NCI-H146 (cell line): ENCODE measurements at regions not wholly inside any gene's neighbourhood (a gene's known extent, or its start where the extent isn't known, plus 50 kb on each side); places are given as distances from the start of the nearest gene placed in this dataset.

ENCODE experiments used
- DNase-seq: peaks from one replicate; lab custom pipeline; 2025; lab: John Stamatoyannopoulos, UW

DNA sequence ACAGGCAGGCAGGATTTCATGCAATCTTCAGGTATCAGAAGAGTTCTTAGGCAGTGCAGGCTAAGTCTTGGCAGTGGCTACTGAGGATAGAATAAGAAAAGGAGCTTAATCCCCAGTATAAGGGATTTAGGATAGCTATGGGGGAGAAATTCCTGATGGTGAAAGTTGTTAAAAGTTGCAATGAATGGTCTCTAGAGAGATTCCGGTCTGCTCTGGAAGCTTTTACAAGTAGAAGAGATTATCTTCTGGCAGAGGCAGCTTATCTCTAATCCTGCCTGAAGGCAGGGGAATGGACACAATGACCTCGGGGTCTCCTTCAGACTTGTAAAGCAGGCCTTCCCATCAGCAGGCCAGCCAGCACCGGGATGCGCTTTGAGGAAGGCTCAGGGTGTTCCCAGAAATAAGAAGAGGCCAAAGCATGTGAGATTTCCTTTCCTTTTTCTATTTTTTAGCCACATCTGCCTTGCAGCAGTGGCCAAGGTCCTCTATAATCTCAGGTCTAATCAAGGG is 253.9 kb upstream of the KLHL29 start:
- DNase-seq, result no peak

DNA sequence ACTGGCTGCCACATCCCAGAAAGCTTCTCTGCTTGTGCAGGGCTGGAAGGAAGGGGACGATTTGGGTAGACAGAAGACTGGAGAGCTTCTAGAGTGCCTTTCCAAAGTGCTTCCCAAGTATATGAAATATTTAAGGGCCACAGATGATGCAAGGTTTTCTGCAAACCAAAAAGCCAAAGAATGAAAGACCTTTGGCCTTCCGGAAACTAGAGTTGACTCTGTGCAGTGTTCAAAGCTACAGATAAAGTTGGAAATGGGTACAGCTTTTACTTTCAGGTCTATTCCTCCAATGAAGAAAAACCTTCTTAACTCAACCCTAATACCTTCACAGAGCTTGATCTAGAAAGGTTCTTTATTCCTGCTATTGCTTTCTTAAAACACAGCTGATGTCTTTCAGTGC is 253.0 kb upstream of the KLHL29 start:
- no peak for DNase-seq

DNA sequence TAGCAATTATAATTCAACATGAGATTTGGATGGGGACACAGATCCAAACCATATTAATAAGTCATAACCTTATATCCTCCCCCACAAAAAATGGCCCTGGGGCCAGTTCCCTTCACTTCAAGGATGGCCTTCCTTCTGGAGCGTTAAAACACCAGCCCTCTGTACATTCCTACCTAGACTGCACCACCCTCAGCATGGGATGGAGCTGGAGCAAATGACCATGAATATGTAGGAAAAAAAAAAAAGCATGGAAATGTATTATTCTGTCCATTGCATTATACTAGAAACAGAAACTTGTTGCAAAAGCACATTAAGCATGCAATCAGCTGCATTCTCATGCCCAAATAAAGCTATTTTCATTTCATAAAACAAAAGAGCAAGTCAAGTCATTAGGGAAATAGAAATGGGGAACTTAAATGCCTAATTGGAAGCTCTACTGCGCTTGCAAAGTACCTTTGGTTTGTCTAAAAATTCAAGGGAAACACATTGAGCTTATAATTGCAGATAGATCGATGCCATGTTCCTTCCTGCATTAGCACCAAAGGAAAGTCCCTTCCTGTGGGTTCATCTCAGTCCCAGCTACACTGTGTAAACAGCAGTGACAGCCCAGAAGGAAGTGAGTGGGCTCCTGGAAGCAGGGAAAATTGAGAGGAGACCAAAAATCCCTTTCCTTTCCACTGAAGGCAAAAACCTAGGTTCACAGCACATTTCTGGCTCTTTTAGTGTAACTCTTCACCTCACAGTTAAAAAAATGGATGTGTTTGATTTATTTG is 252.0 kb upstream of the KLHL29 start:
- DNase-seq, result no peak

DNA sequence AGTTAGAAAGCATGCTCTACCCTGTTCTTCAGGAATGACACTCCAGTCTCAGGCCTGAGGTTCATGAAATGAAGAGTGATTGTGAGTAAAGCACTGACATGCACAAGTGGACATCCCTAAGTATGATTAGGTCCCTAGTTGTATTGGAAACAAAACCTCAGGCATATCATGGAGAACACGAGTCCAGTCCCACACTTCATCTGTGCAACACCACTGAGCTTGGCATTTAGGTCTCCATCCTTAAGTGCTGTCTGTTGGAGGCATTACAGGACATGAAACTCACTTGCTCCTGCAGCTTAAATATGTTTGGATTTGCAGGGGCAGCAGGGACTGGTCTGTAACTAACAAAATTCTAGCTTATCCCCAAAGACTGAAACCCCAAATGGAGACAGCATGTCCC is 250.3 kb upstream of the KLHL29 start:
- DNase-seq, result no peak

DNA sequence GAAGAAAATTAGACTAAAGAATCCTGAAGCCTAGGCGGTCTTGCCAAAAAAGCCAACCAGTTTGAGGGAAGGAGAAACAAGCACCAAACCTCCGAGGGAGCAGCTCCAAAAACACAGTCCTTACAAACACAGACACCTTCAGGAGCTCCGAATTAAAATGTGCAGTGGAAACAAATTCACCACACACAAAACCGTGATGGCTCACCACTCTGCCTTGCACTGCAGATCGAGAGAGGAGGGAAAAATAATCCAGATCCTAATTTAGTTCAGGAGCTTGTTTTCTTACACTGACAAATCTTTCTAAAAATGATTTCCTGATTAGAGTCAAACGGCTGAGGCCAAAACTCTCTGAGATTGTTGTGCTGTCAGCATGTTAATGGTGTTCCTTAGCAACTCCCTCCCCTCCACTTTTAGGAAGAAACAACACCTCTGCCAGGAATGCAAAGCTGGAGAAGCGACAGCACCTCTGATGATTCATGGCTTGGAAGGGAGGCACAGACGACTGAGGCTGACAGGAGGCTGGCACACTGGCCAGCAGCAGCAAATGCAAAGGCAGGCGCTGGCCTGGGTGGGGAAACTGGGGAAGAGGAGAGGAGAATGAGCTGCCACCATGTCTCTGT is 249.4 kb upstream of the KLHL29 start:
- DNase-seq, result no peak

DNA sequence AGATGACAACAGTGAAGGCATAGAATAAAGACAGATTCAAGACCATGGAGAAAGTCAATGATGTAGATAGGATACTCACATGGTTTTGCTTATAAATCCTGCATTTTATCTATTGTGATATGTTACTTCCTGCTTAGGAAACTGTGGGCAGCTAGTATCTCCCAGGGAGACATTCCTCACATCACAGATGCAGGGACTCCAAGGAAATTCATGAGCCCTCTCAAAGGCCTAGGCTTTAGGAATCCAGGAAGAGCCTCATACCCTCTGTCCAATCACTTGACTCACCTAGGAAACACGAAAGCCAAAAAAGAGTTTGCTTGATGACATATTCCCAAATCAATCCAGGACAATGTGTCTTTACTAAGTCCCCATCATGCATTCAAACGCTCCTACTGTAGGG is 247.8 kb upstream of the KLHL29 start:
- no peak for DNase-seq

DNA sequence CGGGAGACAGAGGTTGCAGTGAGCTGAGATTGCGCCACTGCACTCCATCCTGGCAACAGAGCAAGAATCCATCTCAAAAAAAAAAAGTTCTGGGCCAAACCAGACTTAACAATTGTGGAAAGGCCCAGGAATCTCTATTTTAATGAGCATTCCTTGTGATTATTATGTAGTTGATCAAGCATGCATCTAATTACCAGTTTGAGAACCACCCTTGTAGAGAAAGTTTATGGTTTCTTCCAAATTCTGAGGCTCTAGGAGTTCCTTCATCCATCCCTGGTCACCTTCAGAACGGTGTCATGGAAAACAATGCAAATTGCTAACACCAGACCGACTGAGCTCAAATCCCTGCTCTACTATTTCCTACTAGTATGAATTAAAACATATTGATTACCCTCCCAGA is 246.3 kb upstream of the KLHL29 start:
- no peak for DNase-seq

DNA sequence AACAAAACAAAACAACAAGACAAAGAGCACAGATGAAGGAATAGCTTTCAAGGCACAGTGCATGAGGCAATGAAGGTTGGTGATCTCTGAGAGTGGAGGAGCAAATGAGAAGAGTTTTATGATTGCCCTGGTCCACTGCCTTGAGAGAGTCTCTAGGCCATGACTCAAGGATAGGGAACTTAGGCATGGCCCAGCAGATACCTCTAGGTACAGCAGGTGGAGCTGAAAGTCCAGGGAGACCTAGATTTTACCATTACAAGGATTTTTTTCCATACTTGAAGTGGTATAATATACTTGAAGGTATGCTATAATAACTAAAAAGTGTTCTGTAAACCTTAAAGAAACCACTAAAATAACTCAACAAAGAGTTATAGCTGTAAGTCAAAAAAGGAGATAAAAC is 239.5 kb upstream of the KLHL29 start:
- DNase-seq, result no peak

DNA sequence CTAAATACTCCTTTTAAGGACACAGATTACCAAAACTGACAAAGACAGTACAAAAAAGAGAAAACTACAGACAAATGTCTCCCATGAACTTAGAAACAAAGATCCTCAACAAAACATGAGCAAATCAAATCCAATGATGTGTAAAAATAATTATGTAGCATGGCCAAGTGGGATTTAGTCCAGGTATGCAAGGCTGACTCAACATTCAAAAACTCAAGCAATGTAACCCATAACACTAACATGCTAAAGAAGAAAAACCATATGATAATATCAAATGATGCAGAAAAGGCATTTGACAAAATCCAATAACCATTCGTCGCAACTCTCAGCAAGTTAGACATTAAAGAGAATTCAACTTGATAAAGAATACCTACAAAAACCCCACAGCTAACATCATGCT is 239.0 kb upstream of the KLHL29 start:
- no peak for DNase-seq

DNA sequence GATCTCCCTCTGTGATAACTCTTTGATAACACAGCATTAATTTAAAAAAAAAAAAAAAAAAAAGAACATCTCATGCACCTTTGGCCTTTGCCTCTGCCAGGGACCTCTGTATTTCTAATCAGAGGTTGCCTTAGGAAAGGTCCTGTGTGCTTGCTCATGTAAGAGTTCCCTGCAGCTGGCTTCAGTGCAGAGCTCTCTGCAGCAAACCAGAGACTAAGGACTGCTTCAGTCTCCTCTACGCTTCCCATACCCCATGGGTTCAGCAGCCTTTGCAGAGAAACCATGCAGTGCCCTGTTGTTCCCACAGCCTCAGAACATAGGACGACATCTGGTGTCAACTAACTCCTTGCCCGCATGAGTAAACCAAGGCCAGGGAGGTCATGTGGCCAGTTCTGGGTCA is 236.6 kb upstream of the KLHL29 start:
- peak; percentile 37 for DNase-seq

DNA sequence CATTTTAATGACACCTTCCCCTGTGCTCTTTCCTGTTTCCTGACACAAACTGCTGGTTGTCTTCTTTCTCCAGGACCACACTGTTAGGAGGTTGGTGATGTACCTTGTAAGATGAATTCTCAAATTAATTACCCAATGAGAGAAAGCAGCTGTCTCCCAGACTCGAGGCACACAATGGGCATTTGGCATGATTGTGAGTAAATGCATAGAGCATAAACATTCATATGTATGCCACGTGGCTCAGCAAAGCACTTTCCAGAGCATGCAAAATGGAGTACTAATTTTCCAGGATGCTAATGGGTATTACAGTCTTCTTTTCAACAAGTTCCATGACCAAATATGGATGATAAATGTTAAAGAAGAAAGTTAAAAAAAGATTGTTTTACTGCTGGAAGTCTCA is 235.2 kb upstream of the KLHL29 start:
- DNase-seq, result no peak

DNA sequence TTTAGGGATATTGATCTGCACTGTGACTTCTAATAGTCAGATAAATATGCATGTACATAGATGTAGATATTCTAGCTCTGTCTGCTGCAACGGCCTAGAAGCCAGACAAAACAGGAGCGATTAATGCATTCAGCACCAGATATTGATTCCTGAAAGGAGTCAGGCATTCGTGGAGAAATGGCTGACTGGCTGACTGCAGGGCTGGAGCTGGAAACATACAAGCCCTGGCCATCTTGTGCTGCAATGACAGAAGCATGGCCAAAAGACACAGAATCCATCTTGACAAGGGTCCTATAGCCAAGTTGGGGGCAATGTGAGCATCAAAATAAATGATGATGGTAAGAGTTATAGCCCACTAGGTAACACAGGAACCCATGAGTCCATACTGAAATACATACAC is 231.5 kb upstream of the KLHL29 start:
- DNase-seq, result no peak

DNA sequence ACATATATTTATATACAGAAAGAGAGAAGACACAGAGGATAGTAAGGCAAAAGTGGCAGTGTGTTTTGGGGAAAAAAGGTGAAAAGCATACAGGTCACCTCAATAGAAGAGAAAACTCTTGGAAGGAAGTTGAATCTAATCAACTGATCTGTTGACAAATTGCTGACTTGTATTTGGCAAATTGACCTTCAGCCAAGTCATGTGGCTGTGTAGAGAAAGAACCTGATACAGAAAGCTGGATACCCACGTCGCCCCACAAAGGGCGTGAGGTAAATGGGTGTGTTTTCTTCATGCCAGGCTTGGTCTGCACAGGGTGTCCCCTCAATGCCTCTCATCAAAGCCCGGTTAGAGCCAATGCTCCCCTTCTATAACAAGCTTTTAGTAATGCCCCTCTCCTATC is 230.0 kb upstream of the KLHL29 start:
- DNase-seq, result no peak

DNA sequence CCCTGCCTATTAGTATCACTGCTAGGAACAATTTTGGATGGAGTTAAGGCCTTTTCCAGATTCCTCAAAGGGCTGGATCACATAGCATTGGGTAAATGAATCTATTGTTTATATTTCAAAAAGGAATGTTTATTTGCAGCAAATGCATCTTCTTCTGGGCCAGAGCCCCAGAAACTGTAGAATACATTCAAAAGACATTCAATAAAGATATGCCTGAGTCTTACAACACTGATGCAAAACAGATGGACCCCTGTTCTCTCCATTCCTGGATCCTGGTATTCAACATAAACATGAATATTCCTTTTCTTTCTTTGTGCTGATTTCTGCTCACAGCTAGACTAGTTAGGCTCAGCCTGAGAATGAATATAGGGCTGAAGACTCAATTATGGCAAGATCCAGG is 227.2 kb upstream of the KLHL29 start:
- DNase-seq, result no peak

DNA sequence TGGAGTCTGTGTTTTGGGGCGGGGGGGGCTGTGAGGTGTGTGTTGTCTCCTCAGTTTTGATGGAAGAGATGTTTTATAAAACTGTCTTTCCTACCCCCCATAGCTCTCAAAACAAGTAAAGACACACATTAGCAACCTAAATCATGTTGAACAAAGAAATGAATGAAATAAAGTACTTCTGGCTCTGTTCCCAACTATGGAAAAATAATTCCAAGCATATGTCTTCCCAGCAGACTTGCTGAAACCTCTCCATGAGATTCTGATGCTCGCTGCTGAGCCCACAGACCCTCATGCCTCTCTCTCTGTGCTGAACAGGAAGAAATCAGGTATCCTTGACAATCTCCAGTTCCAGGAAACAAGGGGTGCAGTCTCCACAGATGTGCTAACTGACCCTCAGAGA is 226.7 kb upstream of the KLHL29 start:
- no peak for DNase-seq

DNA sequence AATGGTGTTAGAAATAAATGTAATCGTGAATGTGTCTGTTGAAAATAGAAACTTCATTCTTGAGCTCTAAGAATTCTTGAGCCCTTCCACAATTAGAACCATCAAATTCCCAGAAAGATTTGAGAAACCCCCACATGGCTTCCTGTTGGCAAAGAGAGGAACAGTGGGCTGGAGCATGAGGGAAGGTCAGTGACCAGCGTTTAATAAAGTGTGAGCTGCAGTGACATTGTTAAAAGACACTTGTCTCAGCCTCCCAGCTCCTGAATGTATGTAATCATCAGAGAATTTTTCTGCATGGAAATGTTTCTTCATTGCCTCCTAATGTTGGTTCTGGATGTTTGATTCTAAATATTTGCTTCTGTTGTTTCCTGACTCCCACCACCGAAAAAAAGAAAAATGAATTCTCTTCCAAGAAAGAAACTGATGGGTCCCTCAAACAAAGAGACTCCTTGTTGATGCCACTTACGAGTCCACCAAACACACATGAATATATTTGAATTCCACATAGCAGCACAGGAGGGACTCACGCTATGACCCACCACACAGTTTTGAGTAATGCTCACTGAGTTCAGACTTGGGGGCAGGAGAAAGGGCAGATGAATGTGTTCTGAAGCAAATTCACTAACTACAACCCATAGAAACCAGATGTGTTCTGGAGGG is 225.1 kb upstream of the KLHL29 start:
- no peak for DNase-seq

DNA sequence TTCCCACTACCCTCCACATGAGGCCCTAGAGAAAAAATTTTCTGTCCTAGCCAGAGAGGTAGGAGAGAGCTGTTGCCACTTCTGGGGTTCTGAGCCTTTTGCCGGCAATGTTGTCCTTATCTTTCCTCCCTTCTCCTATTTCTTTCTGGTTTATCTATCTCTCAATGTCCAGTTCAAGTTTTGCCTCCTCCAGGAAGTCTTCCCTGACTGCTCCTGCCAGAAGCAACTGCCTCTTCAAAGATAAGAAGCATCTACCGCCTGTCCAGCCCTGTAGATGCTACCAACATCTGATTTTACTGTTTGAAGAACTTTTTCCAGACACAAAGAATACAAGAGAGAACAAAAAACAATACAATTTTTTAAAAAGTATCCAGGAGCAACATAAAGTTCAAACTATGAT is 220.8 kb upstream of the KLHL29 start:
- DNase-seq, result no peak

DNA sequence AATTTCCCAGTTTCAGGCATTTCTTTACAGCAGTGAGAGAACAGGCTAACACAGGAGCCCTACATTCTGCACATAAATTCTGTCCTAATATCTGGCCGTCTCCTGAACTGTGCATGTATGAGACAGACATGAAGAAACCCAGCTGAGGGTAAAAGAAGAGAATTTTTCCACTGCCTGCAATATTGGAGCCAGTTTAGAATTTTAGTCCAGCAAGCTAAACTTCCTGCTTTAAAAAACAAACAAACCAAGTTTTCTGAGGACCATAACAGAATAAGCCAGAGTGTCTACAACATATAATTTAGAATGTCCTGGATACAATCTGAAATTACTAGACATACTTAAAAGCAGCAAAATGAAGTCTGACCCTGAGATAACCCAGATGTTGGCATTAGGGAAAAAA is 215.1 kb upstream of the KLHL29 start:
- DNase-seq, result no peak

DNA sequence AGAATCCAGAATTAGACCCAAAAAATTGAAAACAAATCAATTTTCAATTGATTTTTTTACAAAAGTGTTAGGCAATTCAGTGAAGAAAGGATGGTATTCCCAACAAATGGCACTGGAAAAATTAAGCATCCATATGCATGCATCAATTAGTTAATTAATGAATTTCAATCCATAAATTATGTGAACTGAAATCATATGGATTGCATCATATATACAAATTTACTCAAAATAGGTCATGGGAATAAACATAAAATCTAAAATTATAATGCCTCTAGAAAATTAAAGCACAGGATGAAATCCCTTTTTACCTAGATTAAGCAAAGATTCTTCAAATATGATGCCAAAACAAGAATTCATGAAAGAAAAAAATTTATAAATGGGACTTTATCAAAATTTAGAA is 213.9 kb upstream of the KLHL29 start:
- DNase-seq, result no peak

DNA sequence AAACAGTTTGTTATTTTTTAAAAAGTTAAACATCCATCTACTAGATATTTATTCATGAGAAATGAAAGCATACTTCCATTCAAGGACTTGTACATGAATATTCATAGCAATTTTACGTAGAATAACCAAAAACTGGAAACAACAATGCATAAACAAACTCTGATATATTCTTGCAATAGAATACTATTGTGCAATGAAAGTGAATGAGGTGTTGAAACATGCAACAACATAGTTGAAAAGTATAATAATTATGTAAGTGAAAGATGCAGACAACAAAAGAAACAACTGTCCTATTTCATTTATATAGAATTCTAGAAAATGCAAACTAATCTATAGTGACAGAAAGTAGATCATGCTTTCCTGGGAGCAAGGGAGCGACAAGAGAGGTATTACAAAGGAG is 206.6 kb upstream of the KLHL29 start:
- no peak for DNase-seq

DNA sequence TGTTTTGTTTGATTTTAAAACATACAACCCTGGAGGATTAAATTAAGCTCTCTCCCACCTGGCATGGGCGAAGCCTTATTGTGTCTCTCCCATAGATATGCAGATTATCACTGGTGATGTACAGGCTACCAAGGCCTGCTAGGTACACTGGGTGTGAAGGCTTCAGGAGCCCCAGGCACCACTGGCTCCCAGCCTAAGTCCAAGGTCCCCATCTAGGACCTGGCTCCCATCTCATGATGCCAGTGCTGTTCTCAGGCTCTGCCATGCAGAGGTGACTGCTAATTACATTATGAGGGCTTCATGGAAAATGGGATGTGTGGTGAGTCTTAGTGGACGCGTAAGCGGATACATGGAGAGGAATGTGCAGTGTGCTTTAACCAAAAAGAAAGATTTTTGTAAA is 201.2 kb upstream of the KLHL29 start:
- no peak for DNase-seq

DNA sequence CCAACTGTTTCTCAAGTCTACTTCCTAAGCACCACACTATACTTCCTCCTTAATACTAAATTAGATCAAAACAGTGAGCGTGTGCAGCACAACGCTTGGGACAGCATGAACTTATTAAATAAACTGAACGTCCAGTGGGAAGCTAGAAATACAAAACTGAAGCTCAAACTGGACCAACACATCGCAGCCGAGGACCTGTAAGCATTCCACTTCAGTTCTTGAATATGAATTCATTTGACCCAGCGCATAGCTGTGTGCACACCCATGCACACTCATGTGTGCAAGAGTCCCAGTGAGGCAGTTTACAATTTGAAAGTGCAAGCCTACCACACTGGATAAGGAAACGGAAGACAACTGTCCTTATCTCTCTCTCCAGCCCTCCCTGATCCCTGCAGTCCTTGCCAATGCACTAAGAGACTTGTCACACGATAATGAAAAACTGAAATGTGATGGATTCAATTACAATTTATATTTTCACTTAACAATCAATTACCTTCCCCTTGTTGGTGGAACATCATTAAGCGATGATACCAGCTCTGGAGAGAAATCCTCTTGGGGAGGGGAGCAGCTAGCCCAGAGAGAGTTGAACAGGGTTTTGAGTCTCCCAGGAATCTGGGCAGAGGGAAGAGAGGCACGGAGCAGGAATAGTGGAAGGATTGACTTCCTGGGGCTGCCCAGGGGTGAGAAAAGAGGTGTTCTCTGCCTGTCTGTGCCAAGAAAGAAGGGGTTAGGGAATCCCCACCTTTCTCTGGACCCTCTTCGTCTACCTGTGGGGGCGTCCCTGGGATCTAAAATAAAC is 186.5 kb upstream of the KLHL29 start:
- no peak for DNase-seq
